WTC11 (cell line): ENCODE measurements at regions not wholly inside any gene's neighbourhood (a gene's known extent, or its start where the extent isn't known, plus 50 kb on each side); places are given as distances from the start of the nearest gene placed in this dataset.

Experiments used
- ATAC-seq: fragments of 200-7000 bp; cut with Tn5 transposase; 2 replicates; pipeline ENCODE4 v1.10.0; 2021; ENCODE audit warnings: mild to moderate bottlenecking, moderate library complexity
- CTCF ChIA-PET: fragments of 300-600 bp; sonication (Branson Sonifier 250); formaldehyde crosslinking; loops from one replicate; lab custom pipeline; 2021; ENCODE audit warnings: antibody characterized with exemption; lab: Charles Lee
- POLR2A ChIA-PET: fragments of 350-600 bp; sonication (Branson Sonifier 250); formaldehyde crosslinking; loops from one replicate; lab custom pipeline; 2021; ENCODE audit warnings: antibody characterized with exemption; lab: Charles Lee
- DNase-seq: peaks from one replicate; pipeline ENCODE4 v3.0.0; 2021; ENCODE audit warnings: low spot score
- H3K27ac Mint-ChIP-seq: 2 replicates; pipeline ENCODE4 v1.8.0; 2021; ENCODE audit warnings: mixed read lengths
- H3K27me3 Mint-ChIP-seq: 2 replicates; pipeline ENCODE4 v1.8.0; 2021; ENCODE audit warnings: low read depth, mild to moderate bottlenecking, moderate library complexity, mixed read lengths
- H3K36me3 Mint-ChIP-seq: 2 replicates; pipeline ENCODE4 v1.8.0; 2021; ENCODE audit warnings: mixed read lengths
- H3K4me1 Mint-ChIP-seq: 2 replicates; pipeline ENCODE4 v1.8.0; 2022; ENCODE audit warnings: mixed read lengths
- H3K4me3 Mint-ChIP-seq: 2 replicates; pipeline ENCODE4 v1.8.0; 2021; ENCODE audit warnings: mild to moderate bottlenecking, moderate library complexity, mixed read lengths
- H3K9me3 Mint-ChIP-seq: 2 replicates; pipeline ENCODE4 v1.8.0; 2021; ENCODE audit warnings: mixed read lengths
- AR ChIP-seq: fragments of 250-450 bp; sonication (Bioruptor Pico); IDR thresholded peaks from 2 replicates; pipeline ENCODE4 v1.9.0; 2021; ENCODE audit warnings: mild to moderate bottlenecking
- ATF3 ChIP-seq: sonication (generic); formaldehyde crosslinking; conservative IDR thresholded peaks from 2 replicates; pipeline ENCODE4 v1.8.1; 2022; ENCODE audit warnings: mild to moderate bottlenecking, missing genetic modification reagents
- ATF6 ChIP-seq: sonication (generic); formaldehyde crosslinking; IDR thresholded peaks from 2 replicates; pipeline ENCODE4 v1.8.1; 2023; ENCODE audit warnings: mild to moderate bottlenecking, missing genetic modification reagents
- CREB1 ChIP-seq: sonication (generic); formaldehyde crosslinking; IDR thresholded peaks from 2 replicates; pipeline ENCODE4 v1.8.0; 2023; ENCODE audit warnings: mild to moderate bottlenecking, missing genetic modification reagents
- CTCF ChIP-seq: fragments of 200-600 bp; IDR thresholded peaks from 2 replicates; pipeline ENCODE4 v1.8.0; 2022; ENCODE audit warnings: antibody characterized with exemption
- E2F5 ChIP-seq: sonication (generic); formaldehyde crosslinking; IDR thresholded peaks from 2 replicates; pipeline ENCODE4 v1.8.1; 2022; ENCODE audit warnings: mild to moderate bottlenecking, moderate library complexity, missing genetic modification reagents
- EMX1 ChIP-seq: fragments of 250-450 bp; sonication (Bioruptor Pico); IDR thresholded peaks from 2 replicates; pipeline ENCODE4 v1.8.0; 2021; ENCODE audit warnings: mild to moderate bottlenecking
- FOXJ3 ChIP-seq: sonication (generic); formaldehyde crosslinking; IDR thresholded peaks from 2 replicates; pipeline ENCODE4 v1.9.0; 2021; ENCODE audit warnings: missing genetic modification reagents, mild to moderate bottlenecking, borderline replicate concordance
- GTF2I ChIP-seq: fragments of 250-450 bp; sonication (Bioruptor Pico); conservative IDR thresholded peaks from 2 replicates; pipeline ENCODE4 v1.4.0; 2021; ENCODE audit warnings: mild to moderate bottlenecking
- IRF2 ChIP-seq: sonication (generic); formaldehyde crosslinking; IDR thresholded peaks from 2 replicates; pipeline ENCODE4 v1.8.0; 2022; ENCODE audit warnings: low read depth, missing genetic modification reagents, borderline replicate concordance
- MAX ChIP-seq: sonication (generic); formaldehyde crosslinking; IDR thresholded peaks from 2 replicates; pipeline ENCODE4 v1.8.0; 2022; ENCODE audit warnings: mild to moderate bottlenecking, missing genetic modification reagents
- MYBL2 ChIP-seq: sonication (generic); formaldehyde crosslinking; IDR thresholded peaks from 2 replicates; pipeline ENCODE4 v1.8.1; 2023; ENCODE audit warnings: mild to moderate bottlenecking, moderate library complexity, missing genetic modification reagents
- NFE2L1 ChIP-seq: sonication (generic); formaldehyde crosslinking; IDR thresholded peaks from 2 replicates; pipeline ENCODE4 v1.8.1; 2023; ENCODE audit warnings: missing genetic modification reagents
- PREB ChIP-seq: sonication (generic); formaldehyde crosslinking; IDR thresholded peaks from 2 replicates; pipeline ENCODE4 v1.8.1; 2022; ENCODE audit warnings: mild to moderate bottlenecking, missing genetic modification reagents, moderate library complexity, borderline replicate concordance
- RELA ChIP-seq: sonication (generic); formaldehyde crosslinking; IDR thresholded peaks from 2 replicates; pipeline ENCODE4 v1.8.1; 2022; ENCODE audit warnings: missing genetic modification reagents, mild to moderate bottlenecking, borderline replicate concordance
- TP53 ChIP-seq: sonication (generic); formaldehyde crosslinking; IDR thresholded peaks from 2 replicates; pipeline ENCODE4 v1.8.1; 2023; ENCODE audit warnings: mild to moderate bottlenecking, missing genetic modification reagents
- ZNF121 ChIP-seq: sonication (generic); formaldehyde crosslinking; IDR thresholded peaks from 2 replicates; pipeline ENCODE4 v1.8.0; 2023; ENCODE audit warnings: missing genetic modification reagents
- ZNF138 ChIP-seq: sonication (generic); formaldehyde crosslinking; conservative IDR thresholded peaks from 2 replicates; pipeline ENCODE4 v1.8.1; 2022; ENCODE audit warnings: mild to moderate bottlenecking, moderate library complexity, missing genetic modification reagents
- ZNF232 ChIP-seq: sonication (generic); formaldehyde crosslinking; IDR thresholded peaks from 2 replicates; pipeline ENCODE4 v1.8.0; 2022; ENCODE audit warnings: mild to moderate bottlenecking, missing genetic modification reagents
- ZNF317 ChIP-seq: sonication (generic); formaldehyde crosslinking; IDR thresholded peaks from 2 replicates; pipeline ENCODE4 v1.8.1; 2023; ENCODE audit warnings: low read depth, mild to moderate bottlenecking, moderate library complexity, missing genetic modification reagents, borderline replicate concordance
- ZNF416 ChIP-seq: fragments of 250-450 bp; sonication (Bioruptor Pico); IDR thresholded peaks from 2 replicates; pipeline ENCODE4 v1.9.0; 2021; ENCODE audit warnings: mild to moderate bottlenecking, inconsistent platforms
- ZNF423 ChIP-seq: fragments of 250-450 bp; sonication (Bioruptor Pico); IDR thresholded peaks from 2 replicates; pipeline ENCODE4 v2.1.2; 2022; ENCODE audit warnings: mild to moderate bottlenecking, moderate library complexity
- ZNF425 ChIP-seq: fragments of 250-450 bp; sonication (Bioruptor Pico); conservative IDR thresholded peaks from 2 replicates; pipeline ENCODE4 v1.9.0; 2021; ENCODE audit warnings: mild to moderate bottlenecking

- ChIA-PET CTCF (no interaction called here), POLR2A (no interaction called here)
- Mint-ChIP-seq H3K27me3 (no peaks in the 10 kb centered on the region), H3K9me3 (peaks cover 10% of the 10 kb centered on the region), H3K27ac (no peak overlapping the region), H3K4me1 (peaks cover 16% of the 10 kb centered on the region), H3K36me3 (no peaks in the 10 kb centered on the region), H3K4me3 (no peak overlapping the region)
- TF ChIP-seq ATF6 (no peak), ZNF121 (CRISPR knock-in tag) (no peak), NFE2L1 (CRISPR knock-in tag) (no peak), ZNF317 (CRISPR knock-in tag) (no peak), E2F5 (CRISPR knock-in tag) (no peak), TP53 (CRISPR knock-in tag) (no peak)
- ATAC-seq (no peak), DNase-seq (no peak)
Observed at GRCh38 chr5:145500710-145501109, 334.4 kb downstream of the PRELID2 start.

GRCh38 chr5:145499483-145499882 lies 335.7 kb downstream of the PRELID2 start:
- H3K36me3 Mint-ChIP-seq, result no peaks in the 10 kb centered on the region
- H3K4me3 Mint-ChIP-seq, result no peak overlapping the region
- CTCF ChIA-PET, result no interaction called here
- no peak for TF ChIP-seq ZNF416
- no peak for TF ChIP-seq CTCF
- no peak for TF ChIP-seq EMX1 (CRISPR knock-in tag)
- no peak for TF ChIP-seq PREB (CRISPR knock-in tag)
- no peak for TF ChIP-seq ZNF317 (CRISPR knock-in tag)
- no peak for TF ChIP-seq ZNF138 (CRISPR knock-in tag)
- no peak for TF ChIP-seq CREB1
- no peak for TF ChIP-seq GTF2I (CRISPR knock-in tag)
- TF ChIP-seq AR (CRISPR knock-in tag), result no peak
- no peak for TF ChIP-seq FOXJ3 (CRISPR knock-in tag)
- no peak for TF ChIP-seq MAX
- TF ChIP-seq ATF3 (CRISPR knock-in tag), result no peak
- TF ChIP-seq RELA (CRISPR knock-in tag), result no peak
- TF ChIP-seq MYBL2 (CRISPR knock-in tag), result no peak
- no peak for TF ChIP-seq IRF2 (CRISPR knock-in tag)
- no peak for TF ChIP-seq ZNF425 (CRISPR knock-in tag)
- TF ChIP-seq ZNF423, result no peak
- TF ChIP-seq ZNF232 (CRISPR knock-in tag), result no peak
- TF ChIP-seq, all 79 proteins: peak for 0
- POLR2A ChIA-PET, result no interaction called here
- ATAC-seq (peak; percentile 69), DNase-seq (no peak)
- H3K9me3 Mint-ChIP-seq, result peaks cover 10% of the 10 kb centered on the region
- H3K4me1 Mint-ChIP-seq, result peaks cover 16% of the 10 kb centered on the region
- H3K27me3 Mint-ChIP-seq, result no peaks in the 10 kb centered on the region
- no peak overlapping the region for H3K27ac Mint-ChIP-seq
